Mucosa of descending colon (tissue), 3 donors: ENCODE measurements at regions not wholly inside any gene's neighbourhood (a gene's known extent, or its start where the extent isn't known, plus 50 kb on each side); places are given as distances from the start of the nearest gene placed in this dataset.
"Not testable (repeated sequence)": the region's sequence is repeated elsewhere in the genome, so short reads cannot be mapped to it uniquely, and the experiment has no call there.

Experiments
- ATAC-seq: fragments of 200-7000 bp; cut with Tn5 transposase; one replicate; pipeline ENCODE4 v1.9.1; 2020; ENCODE audit warnings: mild to moderate bottlenecking, moderate library complexity
- DNase-seq, 3 donors: peaks; one replicate each; pipeline ENCODE4 v3.0.0-alpha.2; 2020
- H3K36me3 ChIP-seq: fragments of 200-600 bp; one replicate; pipeline ENCODE4 v1.8.0; 2021; ENCODE audit warnings: low read depth, mild to moderate bottlenecking
- H3K4me1 ChIP-seq: fragments of 200-600 bp; one replicate; pipeline ENCODE4 v1.8.0; 2021; ENCODE audit warnings: low read depth, mild to moderate bottlenecking
- H3K4me3 ChIP-seq: fragments of 200-600 bp; one replicate; pipeline ENCODE4 v1.8.0; 2021; ENCODE audit warnings: mild to moderate bottlenecking
- H3K9me3 ChIP-seq: fragments of 200-600 bp; one replicate; pipeline ENCODE4 v1.8.0; 2021; ENCODE audit warnings: mild to moderate bottlenecking
- intact Hi-C, 2 donors: fragments of 100-400 bp; cut with DNase I in 1 of 2; cut with micrococcal nuclease in 1 of 2; formaldehyde crosslinking; loops; one replicate each; pipeline versions ENCODE4 v1.11.0 to v1.11.1; 2022; cut with DNase I, micrococcal nuclease
- TF ChIP-seq, protein P1 (sequence below): fragments of 200-600 bp; IDR thresholded peaks from one replicate; pipeline ENCODE4 v1.8.0; 2022; ENCODE audit warnings: antibody characterized with exemption, mild to moderate bottlenecking
- donor health status: DM: no; HTN: no; CAD: no; lungs with moderate emphysema.
- donor health status: DM: no; HTN: no; CAD: no.
- donor health status: DM: no; HTN: yes; CAD: no.

DNA sequence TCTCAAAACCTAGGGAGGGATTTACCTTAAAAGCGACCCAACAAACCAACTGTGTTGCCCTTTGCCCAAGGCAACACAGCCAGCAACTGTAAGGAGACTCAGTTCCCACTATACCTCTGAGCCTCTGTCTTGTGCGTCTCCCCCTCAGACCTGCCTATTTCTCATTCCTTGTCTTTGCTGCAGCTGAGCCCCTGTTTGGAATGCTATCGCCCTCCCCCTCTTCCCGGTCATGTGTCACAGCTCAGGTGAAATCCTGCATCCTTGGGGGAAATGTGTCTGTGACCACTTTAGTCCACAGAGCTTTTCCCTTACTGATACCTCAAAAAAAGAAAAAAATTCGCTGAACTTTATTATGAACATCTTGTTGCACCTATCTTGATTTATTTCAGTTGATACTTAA is 52.0 kb upstream of the LRIG1 start:
- Histone ChIP-seq H3K4me1 (no peaks in the 10 kb centered on the region), H3K9me3 (no peaks in the 10 kb centered on the region), H3K36me3 (no peaks in the 10 kb centered on the region), H3K4me3 (no peak overlapping the region)
- DNase-seq, result no peak
- ATAC-seq, result no peak
- intact Hi-C loops, result no loop called here
- TF ChIP-seq, protein P1, sequence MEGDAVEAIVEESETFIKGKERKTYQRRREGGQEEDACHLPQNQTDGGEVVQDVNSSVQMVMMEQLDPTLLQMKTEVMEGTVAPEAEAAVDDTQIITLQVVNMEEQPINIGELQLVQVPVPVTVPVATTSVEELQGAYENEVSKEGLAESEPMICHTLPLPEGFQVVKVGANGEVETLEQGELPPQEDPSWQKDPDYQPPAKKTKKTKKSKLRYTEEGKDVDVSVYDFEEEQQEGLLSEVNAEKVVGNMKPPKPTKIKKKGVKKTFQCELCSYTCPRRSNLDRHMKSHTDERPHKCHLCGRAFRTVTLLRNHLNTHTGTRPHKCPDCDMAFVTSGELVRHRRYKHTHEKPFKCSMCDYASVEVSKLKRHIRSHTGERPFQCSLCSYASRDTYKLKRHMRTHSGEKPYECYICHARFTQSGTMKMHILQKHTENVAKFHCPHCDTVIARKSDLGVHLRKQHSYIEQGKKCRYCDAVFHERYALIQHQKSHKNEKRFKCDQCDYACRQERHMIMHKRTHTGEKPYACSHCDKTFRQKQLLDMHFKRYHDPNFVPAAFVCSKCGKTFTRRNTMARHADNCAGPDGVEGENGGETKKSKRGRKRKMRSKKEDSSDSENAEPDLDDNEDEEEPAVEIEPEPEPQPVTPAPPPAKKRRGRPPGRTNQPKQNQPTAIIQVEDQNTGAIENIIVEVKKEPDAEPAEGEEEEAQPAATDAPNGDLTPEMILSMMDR, result no peak

DNA sequence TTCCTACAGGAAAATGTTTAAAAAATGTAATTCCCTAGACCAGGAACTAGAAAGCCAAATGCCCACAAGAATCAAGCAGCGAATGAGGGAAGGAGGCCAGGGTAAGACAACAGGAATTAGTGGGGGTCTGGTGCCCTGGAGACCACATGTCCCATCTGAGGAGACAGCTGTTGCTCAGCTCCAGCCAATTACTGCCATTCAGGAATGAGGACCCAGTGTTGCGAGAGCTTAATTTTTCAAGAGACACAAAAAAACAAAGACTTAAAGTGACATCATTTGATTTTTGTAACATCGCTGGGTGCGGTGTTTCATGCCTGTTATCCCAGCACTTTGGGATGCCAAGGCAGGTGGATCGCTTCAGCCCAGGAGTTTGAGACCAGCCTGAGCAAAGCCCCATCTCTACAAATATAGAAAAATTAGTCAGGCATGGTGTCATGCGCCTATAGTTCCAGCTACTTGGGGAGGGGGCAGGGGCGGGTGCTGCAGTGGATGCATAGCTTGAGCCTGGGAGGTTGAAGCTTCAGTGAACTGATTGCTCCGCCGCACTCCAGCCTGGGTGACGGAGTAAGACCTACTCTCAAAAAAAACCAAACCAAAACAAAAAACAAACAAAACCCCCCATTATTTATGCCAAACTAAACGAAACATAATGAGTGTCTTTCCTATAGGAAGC is 52.8 kb upstream of the LRIG1 start:
- DNase-seq (no peak), ATAC-seq (no peak)
- Histone ChIP-seq H3K4me3 (no peak overlapping the region), H3K4me1 (no peaks in the 10 kb centered on the region), H3K36me3 (no peaks in the 10 kb centered on the region), H3K9me3 (no peaks in the 10 kb centered on the region)
- TF ChIP-seq, protein P1, result no peak
- intact Hi-C loops, result no loop called here

GRCh38 chr3:66554178-66554577 is 53.4 kb upstream of the LRIG1 start:
- intact Hi-C loops, result no loop called here
- no peak overlapping the region for H3K4me3 ChIP-seq
- no peaks in the 10 kb centered on the region for H3K36me3 ChIP-seq
- TF ChIP-seq, protein P1, result no peak
- no peaks in the 10 kb centered on the region for H3K9me3 ChIP-seq
- no peaks in the 10 kb centered on the region for H3K4me1 ChIP-seq
- DNase-seq (no peak), ATAC-seq (no peak)

GRCh38 chr3:66555214-66555844 is 54.5 kb upstream of the LRIG1 start:
- Histone ChIP-seq H3K36me3 (no peaks in the 10 kb centered on the region), H3K4me3 (no peak overlapping the region), H3K9me3 (no peaks in the 10 kb centered on the region), H3K4me1 (no peaks in the 10 kb centered on the region)
- intact Hi-C loops, result no loop called here
- ATAC-seq, result no peak
- DNase-seq, result no peak
- TF ChIP-seq, protein P1, result no peak

DNA sequence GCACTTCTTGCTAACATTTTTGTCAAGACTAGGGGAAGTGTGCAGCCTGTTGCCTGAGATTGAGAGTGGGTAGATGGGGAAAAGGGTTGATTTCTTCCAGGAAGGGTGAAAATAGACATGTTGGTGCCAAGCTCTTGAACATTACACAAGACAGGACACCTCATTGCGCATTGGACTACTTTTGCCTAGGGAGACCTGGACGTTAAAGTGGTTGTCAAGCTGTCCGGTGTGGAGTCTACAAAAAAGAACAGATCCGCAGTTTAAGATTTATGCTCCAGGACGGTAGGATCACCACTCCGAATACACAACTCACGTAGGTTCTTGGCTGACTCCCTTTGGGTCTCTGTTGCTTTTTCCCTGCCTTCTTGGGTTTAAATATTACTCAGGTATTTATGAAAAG is 56.3 kb upstream of the LRIG1 start:
- H3K9me3 ChIP-seq, result no peaks in the 10 kb centered on the region
- DNase-seq, result no peak
- ATAC-seq, result no peak
- intact Hi-C loops, result no loop called here
- H3K4me3 ChIP-seq, result no peak overlapping the region
- TF ChIP-seq, protein P1, result no peak
- H3K4me1 ChIP-seq, result no peaks in the 10 kb centered on the region
- H3K36me3 ChIP-seq, result no peaks in the 10 kb centered on the region

DNA sequence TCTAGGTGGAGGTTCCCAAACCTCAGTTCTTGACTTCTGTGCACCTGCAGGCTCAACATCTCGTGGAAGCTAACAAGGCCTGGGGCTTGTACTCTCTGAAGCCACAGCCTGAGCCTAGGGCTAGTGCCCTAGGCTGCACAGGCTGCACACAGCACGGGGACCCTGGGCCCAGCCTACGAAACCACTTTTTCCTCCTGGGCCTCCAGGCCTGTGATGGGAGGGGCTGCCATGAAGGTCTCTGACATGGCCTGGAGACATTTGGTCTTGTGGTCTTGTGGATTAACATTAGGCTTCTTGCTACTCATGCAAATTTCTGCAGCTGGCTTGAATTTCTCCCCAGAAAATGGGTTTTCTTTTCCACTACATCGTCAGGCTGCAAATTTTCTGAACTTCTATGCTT is 59.1 kb upstream of the LRIG1 start:
- not testable (repeated sequence) for H3K4me1 ChIP-seq, H3K9me3 ChIP-seq, H3K36me3 ChIP-seq, ATAC-seq, DNase-seq, H3K4me3 ChIP-seq
- intact Hi-C loops, result loop anchor here in 1 of 2 donors (10.0 kb wide), 1 partner anchor 135 kb away; no protein-coding TSS in a partner anchor
